ENCODE measurements at regions not wholly inside any gene's neighbourhood (a gene's known extent, or its start where the extent isn't known, plus 50 kb on each side); places are given as distances from the start of the nearest gene placed in this dataset.

- Histone ChIP-seq H3K27me3 (replicated peaks; ENCODE audit: insufficient read depth) (no peaks in the 10 kb centered on the region), H3K36me3 (ENCODE audit: low read depth) (no peaks in the 10 kb centered on the region), H3K4me1 (ENCODE audit: insufficient read depth) (no peaks in the 10 kb centered on the region), H3K4me2 (ENCODE audit: unreplicated experiment) (no peak overlapping the region), H3K9ac (no peak overlapping the region), H4K20me1 (ENCODE audit: insufficient read depth) (no peaks in the 10 kb centered on the region), H3K9me2 (ENCODE audit: insufficient read depth) (no peaks in the 10 kb centered on the region), H3K79me2 (ENCODE audit: insufficient read depth) (no peaks in the 10 kb centered on the region), H3K27ac (no peak overlapping the region), H3K9me3 (ENCODE audit: low read depth) (no peaks in the 10 kb centered on the region), H3K4me3 (no peak overlapping the region), H3F3A (ENCODE audit: insufficient read depth) (no peaks in the 10 kb centered on the region), H2AFZ (no peak overlapping the region)
- no peak for DNase-seq
- TF ChIP-seq EZH2phosphoT487 (IDR thresholded peaks at IDR 0.05; ENCODE audit: insufficient read depth, low read depth) (no peak), EZH2 (IDR thresholded peaks at IDR 0.05; ENCODE audit: insufficient read depth, poor library complexity, severe bottlenecking) (no peak)
- in situ Hi-C loops (cut with MboI) = loop anchor here (25.0 kb wide), 2 partner anchors 282 to 632 kb away; no protein-coding TSS in a partner anchor
- WGBS, 2 experiments (ENCODE audit: low coverage in 1 of 2, low lambda C conversion rate in 2 of 2, missing lambda C conversion rate in 2 of 2) = 79 to 81% methylated on average over 6 of the region's 6 CpGs
These were observed 87.9 kb upstream of the MAMDC2 start for GRCh38 chr9:69955536-69956355.

GRCh38 chr9:69961843-69962242, 81.8 kb upstream of the MAMDC2 start:
- Histone ChIP-seq H3K4me2 (ENCODE audit: unreplicated experiment) (peak overlapping the region; percentile 7), H3K79me2 (ENCODE audit: insufficient read depth) (no peaks in the 10 kb centered on the region), H2AFZ (no peak overlapping the region), H3K27me3 (replicated peaks; ENCODE audit: insufficient read depth) (no peaks in the 10 kb centered on the region), H3K27ac (no peak overlapping the region), H3K9ac (no peak overlapping the region), H3K36me3 (ENCODE audit: low read depth) (no peaks in the 10 kb centered on the region), H3K4me3 (no peak overlapping the region), H3K9me2 (ENCODE audit: insufficient read depth) (no peaks in the 10 kb centered on the region), H3K9me3 (ENCODE audit: low read depth) (no peaks in the 10 kb centered on the region), H4K20me1 (ENCODE audit: insufficient read depth) (no peaks in the 10 kb centered on the region), H3K4me1 (ENCODE audit: insufficient read depth) (peaks cover 16% of the 10 kb centered on the region; the same call in 1 of the 2 replicates), H3F3A (ENCODE audit: insufficient read depth) (peaks cover 9% of the 10 kb centered on the region; the same call in 1 of the 2 replicates)
- in situ Hi-C loops (cut with MboI) = loop anchor here (25.0 kb wide), 2 partner anchors 275 to 625 kb away; no protein-coding TSS in a partner anchor
- WGBS, 2 experiments (ENCODE audit: low coverage in 1 of 2, low lambda C conversion rate in 2 of 2, missing lambda C conversion rate in 2 of 2) = 71 to 81% methylated on average over 1 of the region's 1 CpG
- peak; percentile 52 for DNase-seq
- no peak for TF ChIP-seq EZH2 (IDR thresholded peaks at IDR 0.05; ENCODE audit: insufficient read depth, poor library complexity, severe bottlenecking)
- TF ChIP-seq EZH2phosphoT487 (IDR thresholded peaks at IDR 0.05; ENCODE audit: insufficient read depth, low read depth) = no peak

DNA sequence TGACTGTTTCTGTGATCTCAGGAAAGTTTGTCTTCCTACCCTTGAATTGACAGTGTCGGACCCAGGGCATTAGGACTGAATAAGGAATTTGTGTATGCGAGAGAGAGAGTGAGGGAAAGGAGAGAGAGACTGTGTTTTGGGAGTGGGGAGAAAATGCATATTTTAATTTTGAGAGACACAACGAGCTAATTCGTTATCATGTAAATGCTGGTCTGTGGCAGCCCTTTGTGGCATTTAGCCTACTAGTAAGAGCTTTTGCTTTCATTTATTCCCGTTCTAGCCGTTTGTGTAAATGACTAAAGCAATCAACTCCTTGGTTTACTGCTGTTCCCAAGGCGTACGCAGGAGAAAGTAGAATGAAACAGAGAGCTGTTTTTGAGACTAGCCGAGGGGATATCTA, 79.8 kb upstream of the MAMDC2 start:
- no peaks in the 10 kb centered on the region for H3K9me2 ChIP-seq (ENCODE audit: insufficient read depth)
- peak overlapping the region; percentile 69 for H2AFZ ChIP-seq
- H3K4me2 ChIP-seq (ENCODE audit: unreplicated experiment) = peak overlapping the region; percentile 51
- no peaks in the 10 kb centered on the region for H3K27me3 ChIP-seq (replicated peaks; ENCODE audit: insufficient read depth)
- peak; percentile 42 for DNase-seq
- H3K79me2 ChIP-seq (ENCODE audit: insufficient read depth) = no peaks in the 10 kb centered on the region
- H3K4me1 ChIP-seq (ENCODE audit: insufficient read depth) = peaks cover 16% of the 10 kb centered on the region; the same call in 1 of the 2 replicates
- peaks cover 9% of the 10 kb centered on the region; the same call in 1 of the 2 replicates for H3F3A ChIP-seq (ENCODE audit: insufficient read depth)
- 32 to 35% methylated on average over 9 of the region's 9 CpGs for WGBS, 2 experiments (ENCODE audit: low coverage in 1 of 2, low lambda C conversion rate in 2 of 2, missing lambda C conversion rate in 2 of 2)
- no peaks in the 10 kb centered on the region for H3K9me3 ChIP-seq (ENCODE audit: low read depth)
- 0 out of 2 replicates have a peak overlapping the region, but pooled peaks have one; percentile 3 for H3K4me3 ChIP-seq
- in situ Hi-C loops (cut with MboI) = loop anchor here (25.0 kb wide), 2 partner anchors 273 to 623 kb away; no protein-coding TSS in a partner anchor
- no peak for TF ChIP-seq EZH2phosphoT487 (IDR thresholded peaks at IDR 0.05; ENCODE audit: insufficient read depth, low read depth)
- TF ChIP-seq EZH2 (IDR thresholded peaks at IDR 0.05; ENCODE audit: insufficient read depth, poor library complexity, severe bottlenecking) = no peak
- H3K36me3 ChIP-seq (ENCODE audit: low read depth) = no peaks in the 10 kb centered on the region
- H3K9ac ChIP-seq = no peak overlapping the region
- no peaks in the 10 kb centered on the region for H4K20me1 ChIP-seq (ENCODE audit: insufficient read depth)
- no peak overlapping the region for H3K27ac ChIP-seq

DNA sequence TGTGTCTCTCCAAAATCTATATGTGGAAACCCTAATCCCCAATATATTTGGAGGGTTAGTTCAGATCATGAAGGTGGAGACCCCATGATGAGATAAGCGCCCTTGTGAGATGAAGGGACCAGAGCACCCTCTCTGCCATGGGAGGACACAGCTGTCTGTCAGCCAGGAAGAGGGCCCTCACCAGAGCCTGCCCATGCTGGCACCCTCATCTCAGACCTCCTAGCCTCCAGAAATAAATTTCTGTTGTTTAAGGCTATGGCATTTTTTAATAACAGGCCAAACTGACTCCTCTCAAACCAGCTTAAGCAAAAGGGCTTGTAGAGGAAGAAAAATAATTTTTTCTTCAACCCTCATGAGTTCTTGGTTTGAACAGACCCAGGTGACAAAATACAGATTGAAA, 79.2 kb upstream of the MAMDC2 start:
- WGBS, 2 experiments (ENCODE audit: low coverage in 1 of 2, low lambda C conversion rate in 2 of 2, missing lambda C conversion rate in 2 of 2) = 94 to 100% methylated on average over 1 of the region's 1 CpG
- TF ChIP-seq EZH2 (IDR thresholded peaks at IDR 0.05; ENCODE audit: insufficient read depth, poor library complexity, severe bottlenecking) (no peak), EZH2phosphoT487 (IDR thresholded peaks at IDR 0.05; ENCODE audit: insufficient read depth, low read depth) (no peak)
- in situ Hi-C loops (cut with MboI) = loop anchor here (25.0 kb wide), 2 partner anchors 273 to 623 kb away; no protein-coding TSS in a partner anchor
- no peak overlapping the region for H3K9ac ChIP-seq
- H3K9me2 ChIP-seq (ENCODE audit: insufficient read depth) = no peaks in the 10 kb centered on the region
- H3F3A ChIP-seq (ENCODE audit: insufficient read depth) = peaks cover 10% of the 10 kb centered on the region
- H3K4me2 ChIP-seq (ENCODE audit: unreplicated experiment) = no peak overlapping the region
- no peaks in the 10 kb centered on the region for H4K20me1 ChIP-seq (ENCODE audit: insufficient read depth)
- no peaks in the 10 kb centered on the region for H3K79me2 ChIP-seq (ENCODE audit: insufficient read depth)
- no peaks in the 10 kb centered on the region for H3K27me3 ChIP-seq (replicated peaks; ENCODE audit: insufficient read depth)
- H3K4me3 ChIP-seq = no peak overlapping the region
- DNase-seq = no peak
- H3K4me1 ChIP-seq (ENCODE audit: insufficient read depth) = peaks cover 16% of the 10 kb centered on the region; the same call in 1 of the 2 replicates
- no peaks in the 10 kb centered on the region for H3K36me3 ChIP-seq (ENCODE audit: low read depth)
- peak overlapping the region; percentile 69; the same call in 1 of the 2 replicates for H2AFZ ChIP-seq
- H3K9me3 ChIP-seq (ENCODE audit: low read depth) = no peaks in the 10 kb centered on the region
- no peak overlapping the region for H3K27ac ChIP-seq

Measured in GM23248 (cell line).